ENCODE measurements at regions not wholly inside any gene's neighbourhood (a gene's known extent, or its start where the extent isn't known, plus 50 kb on each side); places are given as distances from the start of the nearest gene placed in this dataset.

- no peak for TF ChIP-seq CTCF (IDR thresholded peaks at IDR 0.05)
- TF ChIP-seq POLR2A (IDR thresholded peaks at IDR 0.05) = no peak
Measured at GRCh38 chr2:49813208-49813607, 658.9 kb upstream of the FSHR start.

Measured in thyroid gland (tissue), 4 donors.